Liver (tissue), 3 donors: ENCODE measurements at regions not wholly inside any gene's neighbourhood (a gene's known extent, or its start where the extent isn't known, plus 50 kb on each side); places are given as distances from the start of the nearest gene placed in this dataset.

Experiments
- CTCF ChIP-seq: fragments of 150-350 bp; IDR thresholded peaks from 2 replicates; pipeline ENCODE4 v1.5.1; 2017; ENCODE audit warnings: improper control_type of control experiment, low read depth, low read length; ENCODE audit not compliant: missing input control
- EGR1 ChIP-seq, 2 donors: IDR thresholded peaks; 2 replicates each; pipeline ENCODE4 v1.6.1; 2016 to 2018; ENCODE audit warnings: antibody characterized with exemption in 2 of 2, low read depth in 2 of 2
- NR2F2 ChIP-seq: IDR thresholded peaks from 2 replicates; pipeline ENCODE4 v1.6.1; 2016; ENCODE audit warnings: antibody characterized with exemption
- REST ChIP-seq: IDR thresholded peaks from 2 replicates; pipeline ENCODE4 v1.6.1; 2016; ENCODE audit warnings: antibody characterized with exemption, mild to moderate bottlenecking
- TAF1 ChIP-seq: conservative IDR thresholded peaks from 2 replicates; pipeline ENCODE4 v1.6.1; 2016; ENCODE audit warnings: antibody characterized with exemption, mild to moderate bottlenecking
- donor health status: healthy.
- donor health status: healthy.

GRCh38 chr6:68196645-68197044, 438.4 kb upstream of the ADGRB3 start:
- TF ChIP-seq TAF1: no peak
- no peak for TF ChIP-seq CTCF
- TF ChIP-seq EGR1 (IDR thresholded peaks at IDR 0.05; ENCODE audit: low read depth in 2 of 2): no peak
- TF ChIP-seq NR2F2: no peak
- no peak for TF ChIP-seq REST
